PC-3 (cell line): ENCODE measurements at regions not wholly inside any gene's neighbourhood (a gene's known extent, or its start where the extent isn't known, plus 50 kb on each side); places are given as distances from the start of the nearest gene placed in this dataset.
A peak's percentile ranks its signal among the peaks of the same experiment; 100 is the strongest.

Experiments used
- ATAC-seq: fragments of 200-7000 bp; cut with Tn5 transposase; 2 replicates; pipeline ENCODE4 v1.9.1; 2020; ENCODE audit warnings: mild to moderate bottlenecking, moderate library complexity
- BruUV-seq: library from RNA; stranded (reverse); fragments of 400-500 nt; replicated peaks from 2 replicates; lab custom pipeline; 2021; lab: Mats Ljungman, UMichigan
- CTCF ChIA-PET: fragments of 300-600 bp; sonication (Branson Sonifier 250); formaldehyde crosslinking; loops from one replicate; lab custom pipeline; 2022; ENCODE audit warnings: antibody characterized with exemption; lab: Charles Lee
- POLR2A ChIA-PET: fragments of 300-600 bp; sonication (Branson Sonifier 250); formaldehyde crosslinking; loops from one replicate; lab custom pipeline; 2022; ENCODE audit warnings: antibody characterized with exemption; ENCODE audit not compliant: unreplicated experiment; lab: Charles Lee
- DNase-seq: peaks from one replicate; pipeline ENCODE4 v3.0.0-alpha.2; 2015
- H2AFZ ChIP-seq: fragments of 300-600 bp; sonication (generic); 2 replicates; pipeline ENCODE4 v1.6.0; 2016; ENCODE audit warnings: antibody characterized with exemption, low read length
- H3F3A ChIP-seq: fragments of 300-600 bp; sonication (generic); one replicate; pipeline ENCODE4 v1.6.0; 2017; ENCODE audit warnings: antibody characterized with exemption, low read length, control low read depth, mild to moderate bottlenecking; ENCODE audit not compliant: unreplicated experiment
- H3K27ac ChIP-seq: fragments of 300-600 bp; sonication (generic); 2 replicates; pipeline ENCODE4 v1.5.1; 2016; ENCODE audit warnings: mild to moderate bottlenecking, low read length
- H3K27me3 ChIP-seq: fragments of 300-600 bp; sonication (generic); 2 replicates; pipeline ENCODE4 v1.6.1; 2016; ENCODE audit warnings: low read length, mixed read lengths
- H3K36me3 ChIP-seq: fragments of 300-600 bp; sonication (generic); 2 replicates; pipeline ENCODE4 v1.6.1; 2016; ENCODE audit warnings: low read depth, mixed run types, low read length, mixed read lengths
- H3K4me1 ChIP-seq: fragments of 300-600 bp; sonication (generic); 2 replicates; pipeline ENCODE4 v1.5.1; 2016; ENCODE audit warnings: low read length; ENCODE audit not compliant: insufficient read depth
- H3K4me2 ChIP-seq: fragments of 300-600 bp; sonication (generic); 2 replicates; pipeline ENCODE4 v1.6.0; 2016; ENCODE audit warnings: low read length
- H3K4me3 ChIP-seq: fragments of 300-600 bp; sonication (generic); 2 replicates; pipeline ENCODE4 v1.5.1; 2016; ENCODE audit warnings: mild to moderate bottlenecking, low read length, mixed read lengths
- H3K79me2 ChIP-seq: fragments of 300-600 bp; sonication (generic); 2 replicates; pipeline ENCODE4 v1.6.1; 2017; ENCODE audit warnings: low read length, mixed read lengths
- H3K9ac ChIP-seq: fragments of 300-600 bp; sonication (generic); 2 replicates; pipeline ENCODE4 v1.6.0; 2016; ENCODE audit warnings: mild to moderate bottlenecking, low read length
- H3K9me2 ChIP-seq: fragments of 300-600 bp; sonication (generic); replicated peaks from 2 replicates; pipeline ENCODE4 v1.6.1; 2016; ENCODE audit warnings: mixed run types, low read length, mixed read lengths
- H3K9me3 ChIP-seq: fragments of 300-600 bp; sonication (generic); 2 replicates; pipeline ENCODE4 v1.6.1; 2016; ENCODE audit warnings: low read length, mixed read lengths
- H4K20me1 ChIP-seq: fragments of 300-600 bp; sonication (generic); 2 replicates; pipeline ENCODE4 v1.6.1; 2016; ENCODE audit warnings: low read length, mixed read lengths
- CTCF ChIP-seq: fragments of 300-600 bp; sonication (generic); conservative IDR thresholded peaks from 2 replicates; pipeline ENCODE4 v1.5.1; 2017; ENCODE audit warnings: antibody characterized with exemption, low read depth, mild to moderate bottlenecking, low read length
- EZH2 ChIP-seq: fragments of 300-600 bp; sonication (generic); IDR thresholded peaks from one replicate; pipeline ENCODE4 v1.6.1; 2017; ENCODE audit warnings: antibody characterized with exemption, mild to moderate bottlenecking, low read length; ENCODE audit not compliant: unreplicated experiment
- EZH2phosphoT487 ChIP-seq: fragments of 300-600 bp; sonication (generic); IDR thresholded peaks from 2 replicates; pipeline ENCODE4 v1.6.1; 2018; ENCODE audit warnings: mild to moderate bottlenecking, antibody characterized with exemption, low read length, borderline replicate concordance
- intact Hi-C: fragments of 100-400 bp; cut with micrococcal nuclease; formaldehyde crosslinking; loops from 2 replicates; pipeline ENCODE4 v1.9.0; 2023

GRCh38 chr9:127555840-127556820 is 55.9 kb upstream of the STXBP1 start:
- H3K9me3 ChIP-seq: no peaks in the 10 kb centered on the region
- no peak overlapping the region for H3K4me3 ChIP-seq
- peak overlapping the region; percentile 71 for H3K4me2 ChIP-seq
- CTCF ChIA-PET: interaction anchor here (0.6 kb wide), 1 partner anchor 332 kb away, joined by 4 read pairs; no protein-coding TSS in a partner anchor
- H3K9me2 ChIP-seq: no peaks in the 10 kb centered on the region
- no peaks in the 10 kb centered on the region for H3K27me3 ChIP-seq
- TF ChIP-seq CTCF (no peak), EZH2 (no peak), EZH2phosphoT487 (no peak)
- intact Hi-C loops: no loop called here
- H3K36me3 ChIP-seq: peaks cover 17% of the 10 kb centered on the region
- POLR2A ChIA-PET: no interaction called here
- DNase-seq (peak; percentile 92), ATAC-seq (peak; percentile 75)
- BruUV-seq: no TSS peak
- H3K27ac ChIP-seq: peak overlapping the region; percentile 81
- peaks cover 96% of the 10 kb centered on the region for H3K79me2 ChIP-seq
- peak overlapping the region; percentile 45 for H3K9ac ChIP-seq
- H2AFZ ChIP-seq: no peak overlapping the region
- H3F3A ChIP-seq: peaks cover 3% of the 10 kb centered on the region
- peaks cover 62% of the 10 kb centered on the region for H3K4me1 ChIP-seq
- H4K20me1 ChIP-seq: no peaks in the 10 kb centered on the region

- BruUV-seq: no TSS peak
- POLR2A ChIA-PET: no interaction called here
- ATAC-seq: no peak
Observed at GRCh38 chr9:127556871-127557270, 55.2 kb upstream of the STXBP1 start.

GRCh38 chr9:127557466-127557869 is 54.6 kb upstream of the STXBP1 start:
- Histone ChIP-seq H3K9me2 (no peaks in the 10 kb centered on the region), H3K79me2 (peaks cover 93% of the 10 kb centered on the region), H3F3A (peaks cover 8% of the 10 kb centered on the region), H3K4me2 (peak overlapping the region; percentile 29), H3K9ac (peak overlapping the region; percentile 32; the same call in 1 of the 2 replicates), H3K36me3 (peaks cover 19% of the 10 kb centered on the region), H3K4me3 (no peak overlapping the region), H3K4me1 (peaks cover 73% of the 10 kb centered on the region), H3K9me3 (no peaks in the 10 kb centered on the region), H4K20me1 (no peaks in the 10 kb centered on the region), H3K27ac (peak overlapping the region; percentile 81), H2AFZ (no peak overlapping the region), H3K27me3 (no peaks in the 10 kb centered on the region)
- intact Hi-C loops: no loop called here
- BruUV-seq: no TSS peak
- ATAC-seq (peak; percentile 4), DNase-seq (peak; percentile 56)
- ChIA-PET CTCF (interaction anchor here (0.8 kb wide), 1 partner anchor 22 kb away, joined by 3 read pairs; no protein-coding TSS in a partner anchor), POLR2A (no interaction called here)
- TF ChIP-seq EZH2: no peak
- no peak for TF ChIP-seq EZH2phosphoT487
- TF ChIP-seq CTCF: no peak

More at GRCh38 chr9:127556871-127557270, 55.2 kb upstream of the STXBP1 start:
- no peak for TF ChIP-seq EZH2phosphoT487
- no peak for DNase-seq
- CTCF ChIA-PET: interaction anchor here (0.8 kb wide), 1 partner anchor 22 kb away, joined by 3 read pairs; no protein-coding TSS in a partner anchor
- Histone ChIP-seq H3K9me2 (no peaks in the 10 kb centered on the region), H3K9me3 (no peaks in the 10 kb centered on the region), H3K27me3 (no peaks in the 10 kb centered on the region), H3K4me2 (peak overlapping the region; percentile 13; the same call in 1 of the 2 replicates), H4K20me1 (no peaks in the 10 kb centered on the region), H3K36me3 (peaks cover 19% of the 10 kb centered on the region), H2AFZ (no peak overlapping the region), H3K9ac (no peak overlapping the region), H3F3A (peaks cover 3% of the 10 kb centered on the region), H3K79me2 (peaks cover 96% of the 10 kb centered on the region), H3K27ac (peak overlapping the region; percentile 81), H3K4me3 (no peak overlapping the region), H3K4me1 (peaks cover 68% of the 10 kb centered on the region)
- intact Hi-C loops: no loop called here
